ENCODE measurements at regions not wholly inside any gene's neighbourhood (a gene's known extent, or its start where the extent isn't known, plus 50 kb on each side); places are given as distances from the start of the nearest gene placed in this dataset.
"Not testable (repeated sequence)": the region's sequence is repeated elsewhere in the genome, so short reads cannot be mapped to it uniquely, and the experiment has no call there.

GRCh38 chr2:155547571-155547970 is 785.0 kb downstream of the NR4A2 start:
- TF ChIP-seq CTCF (conservative IDR thresholded peaks at IDR 0.05; ENCODE audit: low read length) (no peak), EZH2phosphoT487 (IDR thresholded peaks at IDR 0.05; ENCODE audit: borderline replicate concordance, low read depth, low read length) (no peak)
- ChIA-PET CTCF (ENCODE audit: unreplicated experiment) (no interaction called here), POLR2A (no interaction called here)
- H2AFZ ChIP-seq (ENCODE audit: low read length) = no peak overlapping the region
- H3K4me1 ChIP-seq (ENCODE audit: insufficient read depth, low read length, poor library complexity, severe bottlenecking) = no peaks in the 10 kb centered on the region
- no peaks in the 10 kb centered on the region for H3K9me3 ChIP-seq (ENCODE audit: low read length)
- H3K9me2 ChIP-seq (ENCODE audit: insufficient read depth, low read length) = no peaks in the 10 kb centered on the region
- no peak overlapping the region for H3K4me3 ChIP-seq (ENCODE audit: low read depth, low read length, poor library complexity, severe bottlenecking)
- H3K79me2 ChIP-seq (ENCODE audit: insufficient read depth, low read depth, low read length) = no peaks in the 10 kb centered on the region
- no peak for DNase-seq (ENCODE audit: low spot score)
- no peaks in the 10 kb centered on the region for H3K36me3 ChIP-seq (ENCODE audit: insufficient read depth, low read length)
- H3K4me2 ChIP-seq (ENCODE audit: low read length) = no peak overlapping the region
- no peak overlapping the region for H3K27ac ChIP-seq (ENCODE audit: low read depth, low read length, poor library complexity, severe bottlenecking)
- no peaks in the 10 kb centered on the region for H4K20me1 ChIP-seq (ENCODE audit: insufficient read depth, low read length)
- BruUV-seq (replicated peaks) = no TSS peak
- intact Hi-C loops (cut with micrococcal nuclease; ENCODE audit: unreplicated experiment) = no loop called here

GRCh38 chr2:155546721-155547555 is 785.6 kb downstream of the NR4A2 start:
- ChIA-PET POLR2A (interaction anchor here (0.6 kb wide), 1 partner anchor 9 kb away, joined by 5 read pairs; no protein-coding TSS in a partner anchor), CTCF (ENCODE audit: unreplicated experiment) (no interaction called here)
- Histone ChIP-seq H2AFZ (ENCODE audit: low read length) (no peak overlapping the region), H3K9me3 (ENCODE audit: low read length) (no peaks in the 10 kb centered on the region), H3K27ac (ENCODE audit: low read depth, low read length, poor library complexity, severe bottlenecking) (no peak overlapping the region), H3K4me3 (ENCODE audit: low read depth, low read length, poor library complexity, severe bottlenecking) (no peak overlapping the region), H4K20me1 (ENCODE audit: insufficient read depth, low read length) (no peaks in the 10 kb centered on the region), H3K79me2 (ENCODE audit: insufficient read depth, low read depth, low read length) (no peaks in the 10 kb centered on the region), H3K9me2 (ENCODE audit: insufficient read depth, low read length) (no peaks in the 10 kb centered on the region), H3K36me3 (ENCODE audit: insufficient read depth, low read length) (no peaks in the 10 kb centered on the region), H3K4me1 (ENCODE audit: insufficient read depth, low read length, poor library complexity, severe bottlenecking) (no peaks in the 10 kb centered on the region), H3K4me2 (ENCODE audit: low read length) (no peak overlapping the region)
- no TSS peak for BruUV-seq (replicated peaks)
- no peak for TF ChIP-seq EZH2phosphoT487 (IDR thresholded peaks at IDR 0.05; ENCODE audit: borderline replicate concordance, low read depth, low read length)
- no peak for TF ChIP-seq CTCF (conservative IDR thresholded peaks at IDR 0.05; ENCODE audit: low read length)
- intact Hi-C loops (cut with micrococcal nuclease; ENCODE audit: unreplicated experiment) = no loop called here
- no peak for DNase-seq (ENCODE audit: low spot score)

- H4K20me1 ChIP-seq (ENCODE audit: insufficient read depth, low read length); H3K4me3 ChIP-seq (ENCODE audit: low read depth, low read length, poor library complexity, severe bottlenecking); BruUV-seq (replicated peaks); H3K9me3 ChIP-seq (ENCODE audit: low read length); H3K79me2 ChIP-seq (ENCODE audit: insufficient read depth, low read depth, low read length); DNase-seq (ENCODE audit: low spot score); H3K4me2 ChIP-seq (ENCODE audit: low read length); H3K9me2 ChIP-seq (ENCODE audit: insufficient read depth, low read length); CTCF ChIA-PET (ENCODE audit: unreplicated experiment); H3K27ac ChIP-seq (ENCODE audit: low read depth, low read length, poor library complexity, severe bottlenecking); H3K36me3 ChIP-seq (ENCODE audit: insufficient read depth, low read length); intact Hi-C loops (cut with micrococcal nuclease; ENCODE audit: unreplicated experiment); H2AFZ ChIP-seq (ENCODE audit: low read length); H3K4me1 ChIP-seq (ENCODE audit: insufficient read depth, low read length, poor library complexity, severe bottlenecking): not testable (repeated sequence)
- POLR2A ChIA-PET = interaction anchor here (0.7 to 1.2 kb wide), 2 partner anchors 74 to 159 kb away, joined by 3 read pairs; no protein-coding TSS in a partner anchor
Observed at GRCh38 chr2:155539028-155539427, 793.5 kb downstream of the NR4A2 start.
